ENCODE measurements at regions not wholly inside any gene's neighbourhood (a gene's known extent, or its start where the extent isn't known, plus 50 kb on each side); places are given as distances from the start of the nearest gene placed in this dataset.
A peak's percentile ranks its signal among the peaks of the same experiment; 100 is the strongest.

- TF ChIP-seq CTCF (IDR thresholded peaks at IDR 0.05; ENCODE audit: control extremely low read depth, extremely low read depth, low read depth, missing control alignments) = peak; percentile 67
- ChIA-PET POLR2A (no interaction called here), CTCF (interaction anchor here (1.2 kb wide), 1 partner anchor 1286 kb away, joined by 9 read pairs; no protein-coding TSS in a partner anchor)
- peak; percentile 24 for DNase-seq (ENCODE audit: extremely low spot score)
These were observed 213.1 kb downstream of the INSC start for GRCh38 chr11:15327786-15328231.

GRCh38 chr11:15333407-15333806, 218.7 kb downstream of the INSC start:
- ChIA-PET POLR2A (no interaction called here), CTCF (interaction anchor here (0.7 to 1.3 kb wide), 3 partner anchors 9 to 28 kb away, joined by 3 to 4 read pairs (median 3); no protein-coding TSS in a partner anchor)
- DNase-seq (ENCODE audit: extremely low spot score) = no peak
- no peak for TF ChIP-seq CTCF (IDR thresholded peaks at IDR 0.05; ENCODE audit: control extremely low read depth, extremely low read depth, low read depth, missing control alignments)

DNA sequence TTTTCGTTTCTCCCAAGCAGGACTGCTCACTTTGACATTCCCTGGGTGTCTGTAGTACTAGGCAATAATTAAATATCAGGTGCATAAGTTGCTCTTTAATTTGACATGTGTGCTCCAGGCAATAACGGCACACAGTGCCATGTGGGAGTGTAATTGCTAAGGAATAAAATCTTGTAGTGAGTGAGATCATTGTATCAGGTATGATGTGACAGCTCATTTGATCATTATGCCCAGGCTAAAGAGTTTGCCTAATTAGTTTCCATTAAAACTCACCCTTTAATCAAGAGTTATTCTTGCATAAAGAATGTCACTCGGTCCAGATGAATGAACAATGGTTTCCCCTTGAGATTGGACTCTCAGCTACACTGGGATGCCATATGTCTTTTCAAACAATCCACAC, 220.0 kb downstream of the INSC start:
- CTCF ChIA-PET = no interaction called here
- no peak for TF ChIP-seq CTCF (IDR thresholded peaks at IDR 0.05; ENCODE audit: control extremely low read depth, extremely low read depth, low read depth, missing control alignments)
- no peak for DNase-seq (ENCODE audit: extremely low spot score)
- POLR2A ChIA-PET = no interaction called here

GRCh38 chr11:15336021-15336420, 221.3 kb downstream of the INSC start:
- CTCF ChIA-PET = no interaction called here
- DNase-seq (ENCODE audit: extremely low spot score) = no peak
- no peak for TF ChIP-seq CTCF (IDR thresholded peaks at IDR 0.05; ENCODE audit: control extremely low read depth, extremely low read depth, low read depth, missing control alignments)
- POLR2A ChIA-PET = no interaction called here

DNA sequence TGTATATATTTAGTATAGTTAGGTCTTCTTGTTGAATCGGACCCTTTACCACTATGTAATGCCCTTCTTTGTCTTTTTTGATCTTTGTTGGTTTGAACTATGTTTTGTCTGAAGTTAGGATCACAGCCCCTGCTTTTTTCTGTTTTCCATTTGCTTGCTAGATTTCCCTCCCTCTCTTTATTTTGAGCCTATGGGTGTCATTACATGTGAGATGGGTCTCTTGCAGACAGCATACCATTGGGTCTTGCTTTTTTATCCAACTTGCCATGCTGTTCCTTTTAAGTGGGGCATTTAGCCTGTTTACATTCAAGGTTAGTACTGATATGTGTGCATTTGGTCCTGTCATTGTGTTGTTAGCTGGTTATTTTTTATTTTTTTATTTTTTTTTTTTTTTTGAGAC, 224.6 kb downstream of the INSC start:
- ChIA-PET CTCF (no interaction called here), POLR2A (no interaction called here)
- no peak for DNase-seq (ENCODE audit: extremely low spot score)
- TF ChIP-seq CTCF (IDR thresholded peaks at IDR 0.05; ENCODE audit: control extremely low read depth, extremely low read depth, low read depth, missing control alignments) = no peak

GRCh38 chr11:15341587-15341986, 226.9 kb downstream of the INSC start:
- ChIA-PET CTCF (interaction anchor here (1.1 kb wide), 1 partner anchor 13 kb away, joined by 3 read pairs; no protein-coding TSS in a partner anchor), POLR2A (no interaction called here)
- TF ChIP-seq CTCF (IDR thresholded peaks at IDR 0.05; ENCODE audit: control extremely low read depth, extremely low read depth, low read depth, missing control alignments) = no peak

GRCh38 chr11:15342163-15342562, 227.4 kb downstream of the INSC start:
- CTCF ChIA-PET = interaction anchor here (1.1 kb wide), 1 partner anchor 13 kb away, joined by 3 read pairs; no protein-coding TSS in a partner anchor

More at GRCh38 chr11:15341587-15341986, 226.9 kb downstream of the INSC start:
- no peak for DNase-seq (ENCODE audit: extremely low spot score)

More at GRCh38 chr11:15342163-15342562, 227.4 kb downstream of the INSC start:
- POLR2A ChIA-PET = no interaction called here
- DNase-seq (ENCODE audit: extremely low spot score) = no peak
- no peak for TF ChIP-seq CTCF (IDR thresholded peaks at IDR 0.05; ENCODE audit: control extremely low read depth, extremely low read depth, low read depth, missing control alignments)
